ENCODE measurements at regions not wholly inside any gene's neighbourhood (a gene's known extent, or its start where the extent isn't known, plus 50 kb on each side); places are given as distances from the start of the nearest gene placed in this dataset. TPM values are rescaled to one million over a fixed set of nuclear protein-coding genes. Genes with fewer than 3 reads are reported as not detected.

GRCh38 chr7:17234030-17234397 lies 64.4 kb upstream of the AHR start:
- H3K4me3 ChIP-seq (ENCODE audit: low read depth, low read length), result no peak overlapping the region
- no peak for DNase-seq (ENCODE audit: extremely low spot score)
- peak overlapping the region; percentile 61 for H3K27ac ChIP-seq (ENCODE audit: low read depth)
- H3K4me1 ChIP-seq (ENCODE audit: insufficient read depth), result peaks cover 2% of the 10 kb centered on the region
- no peaks in the 10 kb centered on the region for H3K36me3 ChIP-seq (ENCODE audit: insufficient read depth)
- WGBS, result 54% methylated on average over 2 of the region's 2 CpGs

GRCh38 chr7:17234398-17235031 lies 63.9 kb upstream of the AHR start:
- H3K4me1 ChIP-seq (ENCODE audit: insufficient read depth), result peaks cover 2% of the 10 kb centered on the region
- H3K36me3 ChIP-seq (ENCODE audit: insufficient read depth), result no peaks in the 10 kb centered on the region
- peak overlapping the region; percentile 61 for H3K27ac ChIP-seq (ENCODE audit: low read depth)
- H3K4me3 ChIP-seq (ENCODE audit: low read depth, low read length), result no peak overlapping the region
- 28% methylated on average over 10 of the region's 10 CpGs for WGBS
- peak; percentile 50 for DNase-seq (ENCODE audit: extremely low spot score)

GRCh38 chr7:17236171-17236570 lies 62.3 kb upstream of the AHR start:
- DNase-seq (ENCODE audit: extremely low spot score), result no peak
- Histone ChIP-seq H3K4me3 (ENCODE audit: low read depth, low read length) (no peak overlapping the region), H3K36me3 (ENCODE audit: insufficient read depth) (no peaks in the 10 kb centered on the region), H3K27ac (ENCODE audit: low read depth) (no peak overlapping the region), H3K4me1 (ENCODE audit: insufficient read depth) (peaks cover 2% of the 10 kb centered on the region)
- WGBS, result 94% methylated on average over 5 of the region's 5 CpGs

DNA sequence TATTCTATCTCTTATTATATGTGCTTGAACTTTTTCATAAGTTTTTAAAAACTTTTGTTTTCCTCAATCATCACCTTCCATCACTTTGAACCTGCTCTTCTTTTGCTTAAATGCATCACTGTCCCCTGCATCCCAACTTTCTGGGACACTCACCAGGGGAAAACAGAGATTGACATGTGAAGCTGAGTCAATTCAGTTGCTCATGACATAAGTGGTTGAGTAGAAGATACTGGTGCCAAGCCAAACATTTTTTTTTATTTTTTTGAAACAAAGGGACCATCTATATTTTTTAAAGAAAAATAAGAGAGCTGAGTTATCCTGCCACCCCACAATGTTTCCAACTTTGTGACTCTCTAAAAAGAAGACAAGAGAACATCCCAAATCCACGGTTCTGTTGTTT lies 61.8 kb upstream of the AHR start:
- 98% methylated on average over 1 of the region's 1 CpG for WGBS
- Histone ChIP-seq H3K27ac (ENCODE audit: low read depth) (no peak overlapping the region), H3K4me3 (ENCODE audit: low read depth, low read length) (no peak overlapping the region), H3K4me1 (ENCODE audit: insufficient read depth) (peaks cover 2% of the 10 kb centered on the region), H3K36me3 (ENCODE audit: insufficient read depth) (no peaks in the 10 kb centered on the region)
- no peak for DNase-seq (ENCODE audit: extremely low spot score)

DNA sequence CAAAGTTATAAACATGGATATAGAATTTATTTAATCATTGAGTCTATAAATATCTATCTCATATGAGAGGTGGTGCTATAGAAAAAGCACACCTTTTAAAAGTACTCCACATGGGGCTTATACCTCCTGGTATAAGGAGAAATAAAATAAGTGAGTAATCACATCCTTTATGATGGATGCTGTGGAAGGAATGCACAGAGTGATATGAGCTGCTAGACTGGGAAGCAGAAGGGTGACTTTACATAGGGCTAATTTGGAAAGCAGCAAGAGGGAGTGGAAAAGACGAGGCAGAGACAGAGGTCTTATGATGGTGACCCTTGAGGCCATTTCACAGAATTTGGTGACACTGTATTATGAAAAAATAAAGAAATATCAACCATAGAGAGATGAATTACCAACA lies 59.4 kb upstream of the AHR start:
- Histone ChIP-seq H3K4me1 (ENCODE audit: insufficient read depth) (no peaks in the 10 kb centered on the region), H3K27ac (ENCODE audit: low read depth) (no peak overlapping the region), H3K4me3 (ENCODE audit: low read depth, low read length) (no peak overlapping the region), H3K36me3 (ENCODE audit: insufficient read depth) (no peaks in the 10 kb centered on the region)
- 91% methylated on average over 1 of the region's 1 CpG for WGBS
- no peak for DNase-seq (ENCODE audit: extremely low spot score)

GRCh38 chr7:17239683-17240521 lies 58.5 kb upstream of the AHR start:
- Histone ChIP-seq H3K36me3 (ENCODE audit: insufficient read depth) (no peaks in the 10 kb centered on the region), H3K4me1 (ENCODE audit: insufficient read depth) (no peaks in the 10 kb centered on the region)
- 78% methylated on average over 7 of the region's 7 CpGs for WGBS

DNA sequence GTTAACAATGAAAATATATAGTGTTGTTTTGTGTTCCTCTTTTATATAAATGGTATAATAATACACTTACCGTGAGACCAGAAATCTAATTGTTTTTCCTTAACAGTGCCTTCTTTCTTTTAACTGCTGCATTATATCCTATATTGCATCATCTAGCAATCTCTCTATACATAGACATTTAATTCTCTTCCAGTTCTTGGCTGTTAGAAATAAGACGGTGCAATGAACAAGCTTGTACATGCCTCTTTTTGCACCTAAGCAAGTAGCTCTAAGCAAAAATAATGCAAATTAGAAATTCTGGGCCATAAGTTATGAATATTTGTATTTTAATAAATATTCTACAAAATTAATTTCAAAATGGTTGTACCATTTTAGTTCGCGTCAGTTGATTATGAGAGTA lies 55.9 kb upstream of the AHR start:
- no peaks in the 10 kb centered on the region for H3K4me1 ChIP-seq (ENCODE audit: insufficient read depth)
- no peak overlapping the region for H3K4me3 ChIP-seq (ENCODE audit: low read depth, low read length)
- WGBS, result 94% methylated on average over 4 of the region's 4 CpGs
- no peak for DNase-seq (ENCODE audit: extremely low spot score)
- no peak overlapping the region for H3K27ac ChIP-seq (ENCODE audit: low read depth)
- no peaks in the 10 kb centered on the region for H3K36me3 ChIP-seq (ENCODE audit: insufficient read depth)

More at GRCh38 chr7:17239683-17240521, 58.5 kb upstream of the AHR start:
- no peak for DNase-seq (ENCODE audit: extremely low spot score)
- Histone ChIP-seq H3K27ac (ENCODE audit: low read depth) (no peak overlapping the region), H3K4me3 (ENCODE audit: low read depth, low read length) (no peak overlapping the region)

GRCh38 chr7:17244786-17245185 lies 53.7 kb upstream of the AHR start:
- H3K27ac ChIP-seq (ENCODE audit: low read depth), result no peak overlapping the region
- no peak overlapping the region for H3K4me3 ChIP-seq (ENCODE audit: low read depth, low read length)
- no peak for DNase-seq (ENCODE audit: extremely low spot score)
- WGBS, result 98% methylated on average over 2 of the region's 2 CpGs
- no peaks in the 10 kb centered on the region for H3K36me3 ChIP-seq (ENCODE audit: insufficient read depth)
- H3K4me1 ChIP-seq (ENCODE audit: insufficient read depth), result no peaks in the 10 kb centered on the region

DNA sequence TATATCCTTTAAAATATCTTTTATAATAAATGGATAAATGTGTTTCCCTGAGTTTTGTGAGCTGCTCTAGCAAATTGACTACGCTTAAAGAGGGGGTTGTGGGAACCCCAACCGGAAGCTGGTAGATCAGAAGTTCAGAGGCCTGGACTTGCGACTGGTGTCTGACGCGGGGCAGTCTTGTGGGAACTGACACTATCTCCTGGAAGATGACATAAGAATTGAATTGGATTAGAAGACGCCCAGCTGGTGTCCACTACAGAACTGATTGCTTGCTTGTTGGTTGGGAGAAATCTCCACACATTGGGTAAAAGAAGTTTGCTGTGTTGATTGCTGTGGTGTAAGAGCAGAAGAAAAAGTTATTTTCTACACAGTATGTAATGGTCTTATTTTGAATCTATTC lies 51.1 kb upstream of the AHR start:
- no peak for DNase-seq (ENCODE audit: extremely low spot score)
- Histone ChIP-seq H3K4me3 (ENCODE audit: low read depth, low read length) (no peak overlapping the region), H3K36me3 (ENCODE audit: insufficient read depth) (no peaks in the 10 kb centered on the region), H3K4me1 (ENCODE audit: insufficient read depth) (no peaks in the 10 kb centered on the region), H3K27ac (ENCODE audit: low read depth) (no peak overlapping the region)
- 95% methylated on average over 6 of the region's 6 CpGs for WGBS

- no peak overlapping the region for H3K4me3 ChIP-seq (ENCODE audit: low read depth, low read length)
- no peaks in the 10 kb centered on the region for H3K36me3 ChIP-seq (ENCODE audit: insufficient read depth)
- DNase-seq (ENCODE audit: extremely low spot score), result no peak
- H3K27ac ChIP-seq (ENCODE audit: low read depth), result no peak overlapping the region
- no peaks in the 10 kb centered on the region for H3K4me1 ChIP-seq (ENCODE audit: insufficient read depth)
- 87% methylated on average over 2 of the region's 2 CpGs for WGBS
These were observed 49.9 kb upstream of the AHR start for GRCh38 chr7:17248527-17248926.

Small RNAs in the stretch of these regions (small RNA-seq; reads per million reads assigned to genes)
- gene RF00017, result not detected
